K562 (cell line): ENCODE measurements at regions not wholly inside any gene's neighbourhood (a gene's known extent, or its start where the extent isn't known, plus 50 kb on each side); places are given as distances from the start of the nearest gene placed in this dataset.

Experiments used
- ATAC-seq: fragments of 200-7000 bp; cut with Tn5 transposase; 3 replicates; pipeline ENCODE4 v1.9.1; 2020; ENCODE audit warnings: moderate library complexity
- BruUV-seq: library from RNA; stranded (reverse); fragments of 400-500 nt; replicated peaks from 2 replicates; lab custom pipeline; 2021; lab: Mats Ljungman, UMichigan
- CTCF ChIA-PET: fragments of 300-600 bp; formaldehyde crosslinking; extraction: SDS; loops from one replicate; lab custom pipeline; 2021; ENCODE audit warnings: low intra/inter-chr PET ratio; lab: Yijun Ruan, JAX
- POLR2A ChIA-PET: fragments of 300-600, 350-650 bp; sonication (Branson Sonifier 250); formaldehyde crosslinking; extraction: SDS; loops from one replicate; lab custom pipeline; 2021; ENCODE audit warnings: antibody characterized with exemption, inconsistent platforms; lab: Yijun Ruan, JAX
- DNase-seq, 4 experiments: peaks; one replicate each; pipeline versions ENCODE4 v3.0.0 to v3.0.0-alpha.2; 2011 to 2018; ENCODE audit warnings: low spot score in 3 of 4, mixed read lengths in 3 of 4; ENCODE audit errors: extremely low read depth in 1 of 4
- FAIRE-seq: peaks from 2 replicates; lab custom pipeline; 2011; peaks lifted over from hg19 to GRCh38; lab: Jason Lieb, UNC
- H2AFZ ChIP-seq: 2 replicates; pipeline ENCODE4 v1.6.0; 2011; ENCODE audit warnings: low read depth, low read length, control low read depth, inconsistent platforms
- H3K27ac ChIP-seq: fragments of 200-600 bp; 3 replicates; pipeline ENCODE4 v1.8.0; 2011; ENCODE audit warnings: low read depth, mild to moderate bottlenecking, control low read depth, inconsistent platforms, low read length, moderate library complexity, mixed read lengths; ENCODE audit errors: extremely low read depth
- H3K27me3 ChIP-seq, 2 experiments: fragments of 300-600 bp in 1 of 2; 2 replicates in 1 of 2; 3 replicates in 1 of 2; pipeline versions ENCODE4 v1.6.0 to v1.8.0; 2011; ENCODE audit warnings: inconsistent platforms in 2 of 2, low read length in 2 of 2, mild to moderate bottlenecking in 1 of 2, mixed read lengths in 1 of 2, moderate library complexity in 1 of 2; ENCODE audit not compliant: control insufficient read depth in 2 of 2, insufficient read depth in 2 of 2
- H3K36me3 ChIP-seq: fragments of 300-600 bp; 3 replicates; pipeline ENCODE4 v1.8.0; 2011; ENCODE audit warnings: mild to moderate bottlenecking, low read length, inconsistent platforms; ENCODE audit not compliant: control insufficient read depth, insufficient read depth
- H3K4me1 ChIP-seq, 2 experiments: fragments of 200-600 bp in 1 of 2; replicated peaks in 1 of 2; 2 replicates in 1 of 2; 3 replicates in 1 of 2; pipeline versions ENCODE4 v1.5.1 to v1.8.0; 2011; ENCODE audit warnings: inconsistent platforms in 2 of 2, low read length in 2 of 2, mild to moderate bottlenecking in 1 of 2, mixed read lengths in 1 of 2, moderate library complexity in 1 of 2; ENCODE audit not compliant: control insufficient read depth in 2 of 2, insufficient read depth in 2 of 2
- H3K4me2 ChIP-seq: 2 replicates; pipeline ENCODE4 v1.6.1; 2011; ENCODE audit warnings: low read length, control low read depth, inconsistent platforms, mixed read lengths; ENCODE audit not compliant: insufficient read depth
- H3K4me3 ChIP-seq: fragments of 200-600 bp; sonication (generic), shearing (Covaris generic); 2 replicates; pipeline ENCODE4 v1.5.1; 2016; ENCODE audit warnings: control low read depth, inconsistent platforms
- H3K79me2 ChIP-seq: fragments of 200-600 bp; 3 replicates; pipeline ENCODE4 v1.8.0; 2011; ENCODE audit warnings: low read length, inconsistent platforms; ENCODE audit not compliant: control insufficient read depth, insufficient read depth
- H3K9ac ChIP-seq, 2 experiments: 2 replicates each; pipeline versions ENCODE4 v1.6.0 to v1.6.1; 2011; ENCODE audit warnings: low read depth in 2 of 2, low read length in 2 of 2, control low read depth in 1 of 2, inconsistent platforms in 1 of 2, mild to moderate bottlenecking in 1 of 2, mixed read lengths in 1 of 2; ENCODE audit not compliant: insufficient read depth in 1 of 2
- H3K9me1 ChIP-seq: one replicate; pipeline ENCODE4 v1.6.0; 2011; ENCODE audit warnings: inconsistent platforms, mild to moderate bottlenecking, low read length, moderate library complexity; ENCODE audit not compliant: control insufficient read depth, insufficient read depth
- H3K9me3 ChIP-seq: replicated peaks from 2 replicates; pipeline ENCODE4 v1.5.1; 2011; ENCODE audit warnings: low read depth, low read length, inconsistent platforms; ENCODE audit not compliant: control insufficient read depth, insufficient read depth
- H4K20me1 ChIP-seq: replicated peaks from 2 replicates; pipeline ENCODE4 v1.6.1; 2011; ENCODE audit warnings: low read length, inconsistent platforms, mixed read lengths; ENCODE audit not compliant: control insufficient read depth, insufficient read depth
- THRA ChIP-seq: fragments of 450-650 bp; IDR thresholded peaks from 2 replicates; pipeline ENCODE4 v1.6.1; 2017; ENCODE audit warnings: mild to moderate bottlenecking, moderate library complexity
- WGBS: fragments of 100-300 bp; shearing (Covaris generic); methylation state at CpG from one replicate; pipeline ENCODE4 v1.1.6; 2016; ENCODE audit warnings: low coverage, mixed read lengths; ENCODE audit not compliant: insufficient coverage; ENCODE audit errors: missing lambda C conversion rate; 5-methylcytosine and 5-hydroxymethylcytosine counted together
- in situ Hi-C: fragments of 300-500 bp; cut with MboI; formaldehyde crosslinking; loops from 4 replicates; pipeline ENCODE4 v1.15.0; 2018; ENCODE audit warnings: inconsistent platforms, mixed read lengths
- intact Hi-C: fragments of 100-400 bp; cut with micrococcal nuclease; formaldehyde crosslinking; loops from 2 replicates; pipeline ENCODE4 v1.14.2; 2022
- TF ChIP-seq, protein P1 (sequence below): fragments of 250-450 bp; sonication (Bioruptor Pico); IDR thresholded peaks from 2 replicates; pipeline ENCODE4 v1.8.0; 2022; ENCODE audit warnings: inconsistent platforms
- TF ChIP-seq, protein P2 (sequence below): sonication (generic); formaldehyde crosslinking; IDR thresholded peaks from 2 replicates; pipeline ENCODE4 v1.9.0; 2022; ENCODE audit warnings: mild to moderate bottlenecking, missing genetic modification reagents
- TF ChIP-seq, protein P3 (sequence below): fragments of 450-650 bp; conservative IDR thresholded peaks from 2 replicates; pipeline ENCODE4 v1.6.1; 2016; ENCODE audit warnings: missing genetic modification characterization, low read depth, mild to moderate bottlenecking, control low read depth, missing compliant biosample characterization

- TF ChIP-seq, protein P1, sequence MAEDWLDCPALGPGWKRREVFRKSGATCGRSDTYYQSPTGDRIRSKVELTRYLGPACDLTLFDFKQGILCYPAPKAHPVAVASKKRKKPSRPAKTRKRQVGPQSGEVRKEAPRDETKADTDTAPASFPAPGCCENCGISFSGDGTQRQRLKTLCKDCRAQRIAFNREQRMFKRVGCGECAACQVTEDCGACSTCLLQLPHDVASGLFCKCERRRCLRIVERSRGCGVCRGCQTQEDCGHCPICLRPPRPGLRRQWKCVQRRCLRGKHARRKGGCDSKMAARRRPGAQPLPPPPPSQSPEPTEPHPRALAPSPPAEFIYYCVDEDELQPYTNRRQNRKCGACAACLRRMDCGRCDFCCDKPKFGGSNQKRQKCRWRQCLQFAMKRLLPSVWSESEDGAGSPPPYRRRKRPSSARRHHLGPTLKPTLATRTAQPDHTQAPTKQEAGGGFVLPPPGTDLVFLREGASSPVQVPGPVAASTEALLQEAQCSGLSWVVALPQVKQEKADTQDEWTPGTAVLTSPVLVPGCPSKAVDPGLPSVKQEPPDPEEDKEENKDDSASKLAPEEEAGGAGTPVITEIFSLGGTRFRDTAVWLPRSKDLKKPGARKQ (CRISPR knock-in tag): no peak
- TF ChIP-seq, protein P2, sequence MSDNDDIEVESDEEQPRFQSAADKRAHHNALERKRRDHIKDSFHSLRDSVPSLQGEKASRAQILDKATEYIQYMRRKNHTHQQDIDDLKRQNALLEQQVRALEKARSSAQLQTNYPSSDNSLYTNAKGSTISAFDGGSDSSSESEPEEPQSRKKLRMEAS (CRISPR knock-in tag): no peak
Observed at GRCh38 chr13:85544756-85545155, 254.5 kb downstream of the SLITRK6 start (continued).

- Histone ChIP-seq H3K36me3 (no peaks in the 10 kb centered on the region), H3K9ac (no peak overlapping the region), H3K9me1 (no peaks in the 10 kb centered on the region), H3K4me2 (no peak overlapping the region), H2AFZ (no peak overlapping the region), H4K20me1 (no peaks in the 10 kb centered on the region), H3K4me1 (no peaks in the 10 kb centered on the region), H3K79me2 (no peaks in the 10 kb centered on the region), H3K27me3 (no peaks in the 10 kb centered on the region), H3K27ac (no peak overlapping the region), H3K4me3 (no peak overlapping the region), H3K9me3 (no peaks in the 10 kb centered on the region)
- no TSS peak for BruUV-seq
- POLR2A ChIA-PET: no interaction called here
- in situ Hi-C loops (no loop called here), intact Hi-C loops (no loop called here)
- WGBS: 0% methylated on average over 2 of the region's 2 CpGs
- FAIRE-seq (no peak), DNase-seq (no peak), ATAC-seq (no peak)
- CTCF ChIA-PET: no interaction called here
- TF ChIP-seq THRA: no peak
- TF ChIP-seq, protein P3, sequence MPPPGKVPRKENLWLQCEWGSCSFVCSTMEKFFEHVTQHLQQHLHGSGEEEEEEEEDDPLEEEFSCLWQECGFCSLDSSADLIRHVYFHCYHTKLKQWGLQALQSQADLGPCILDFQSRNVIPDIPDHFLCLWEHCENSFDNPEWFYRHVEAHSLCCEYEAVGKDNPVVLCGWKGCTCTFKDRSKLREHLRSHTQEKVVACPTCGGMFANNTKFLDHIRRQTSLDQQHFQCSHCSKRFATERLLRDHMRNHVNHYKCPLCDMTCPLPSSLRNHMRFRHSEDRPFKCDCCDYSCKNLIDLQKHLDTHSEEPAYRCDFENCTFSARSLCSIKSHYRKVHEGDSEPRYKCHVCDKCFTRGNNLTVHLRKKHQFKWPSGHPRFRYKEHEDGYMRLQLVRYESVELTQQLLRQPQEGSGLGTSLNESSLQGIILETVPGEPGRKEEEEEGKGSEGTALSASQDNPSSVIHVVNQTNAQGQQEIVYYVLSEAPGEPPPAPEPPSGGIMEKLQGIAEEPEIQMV (tag): no peak
Observed at GRCh38 chr13:85543144-85543543, 256.1 kb downstream of the SLITRK6 start.
